ENCODE measurements at regions not wholly inside any gene's neighbourhood (a gene's known extent, or its start where the extent isn't known, plus 50 kb on each side); places are given as distances from the start of the nearest gene placed in this dataset.

DNA sequence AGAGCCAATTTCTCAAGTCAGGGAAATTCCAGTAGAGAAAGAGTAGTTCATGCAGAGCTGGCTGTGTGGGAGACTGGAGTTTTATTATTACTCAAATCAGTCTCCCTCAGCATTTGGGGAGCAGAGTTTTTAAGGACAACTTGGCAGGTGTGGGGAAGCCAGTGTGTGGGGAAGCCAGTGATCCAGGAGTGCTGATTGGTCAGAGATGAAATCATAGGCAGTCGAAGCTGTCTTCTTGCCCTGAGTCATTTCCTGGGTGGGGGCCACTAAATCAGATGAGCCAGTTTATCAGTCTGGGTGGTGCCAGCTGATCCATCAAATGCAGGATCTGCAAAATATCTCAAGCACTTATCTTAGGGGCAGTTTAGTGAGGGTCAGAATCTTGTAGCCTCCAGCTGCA lies 194.6 kb upstream of the NRG3 start:
- TF ChIP-seq, protein P1, sequence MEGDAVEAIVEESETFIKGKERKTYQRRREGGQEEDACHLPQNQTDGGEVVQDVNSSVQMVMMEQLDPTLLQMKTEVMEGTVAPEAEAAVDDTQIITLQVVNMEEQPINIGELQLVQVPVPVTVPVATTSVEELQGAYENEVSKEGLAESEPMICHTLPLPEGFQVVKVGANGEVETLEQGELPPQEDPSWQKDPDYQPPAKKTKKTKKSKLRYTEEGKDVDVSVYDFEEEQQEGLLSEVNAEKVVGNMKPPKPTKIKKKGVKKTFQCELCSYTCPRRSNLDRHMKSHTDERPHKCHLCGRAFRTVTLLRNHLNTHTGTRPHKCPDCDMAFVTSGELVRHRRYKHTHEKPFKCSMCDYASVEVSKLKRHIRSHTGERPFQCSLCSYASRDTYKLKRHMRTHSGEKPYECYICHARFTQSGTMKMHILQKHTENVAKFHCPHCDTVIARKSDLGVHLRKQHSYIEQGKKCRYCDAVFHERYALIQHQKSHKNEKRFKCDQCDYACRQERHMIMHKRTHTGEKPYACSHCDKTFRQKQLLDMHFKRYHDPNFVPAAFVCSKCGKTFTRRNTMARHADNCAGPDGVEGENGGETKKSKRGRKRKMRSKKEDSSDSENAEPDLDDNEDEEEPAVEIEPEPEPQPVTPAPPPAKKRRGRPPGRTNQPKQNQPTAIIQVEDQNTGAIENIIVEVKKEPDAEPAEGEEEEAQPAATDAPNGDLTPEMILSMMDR (IDR thresholded peaks at IDR 0.05) = no peak
- TF ChIP-seq, protein P2, sequence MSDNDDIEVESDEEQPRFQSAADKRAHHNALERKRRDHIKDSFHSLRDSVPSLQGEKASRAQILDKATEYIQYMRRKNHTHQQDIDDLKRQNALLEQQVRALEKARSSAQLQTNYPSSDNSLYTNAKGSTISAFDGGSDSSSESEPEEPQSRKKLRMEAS (IDR thresholded peaks at IDR 0.05; ENCODE audit: low read depth) = no peak
- TF ChIP-seq ELF1 (IDR thresholded peaks at IDR 0.05) (no peak), TEAD4 (IDR thresholded peaks at IDR 0.05; ENCODE audit: borderline replicate concordance, insufficient read depth) (no peak), GABPA (IDR thresholded peaks at IDR 0.05; ENCODE audit: low read depth) (no peak), JUND (IDR thresholded peaks at IDR 0.05) (no peak)
